HG03432 (cell line): ENCODE measurements at regions not wholly inside any gene's neighbourhood (a gene's known extent, or its start where the extent isn't known, plus 50 kb on each side); places are given as distances from the start of the nearest gene placed in this dataset.
"Not testable (repeated sequence)": the region's sequence is repeated elsewhere in the genome, so short reads cannot be mapped to it uniquely, and the experiment has no call there.

Experiments used
- ATAC-seq: cut with Tn5 transposase; IDR thresholded peaks from one replicate; pipeline ENCODE4 v1.9.1; 2021; ENCODE audit warnings: mild to moderate bottlenecking, moderate library complexity; ENCODE audit not compliant: unreplicated experiment

DNA sequence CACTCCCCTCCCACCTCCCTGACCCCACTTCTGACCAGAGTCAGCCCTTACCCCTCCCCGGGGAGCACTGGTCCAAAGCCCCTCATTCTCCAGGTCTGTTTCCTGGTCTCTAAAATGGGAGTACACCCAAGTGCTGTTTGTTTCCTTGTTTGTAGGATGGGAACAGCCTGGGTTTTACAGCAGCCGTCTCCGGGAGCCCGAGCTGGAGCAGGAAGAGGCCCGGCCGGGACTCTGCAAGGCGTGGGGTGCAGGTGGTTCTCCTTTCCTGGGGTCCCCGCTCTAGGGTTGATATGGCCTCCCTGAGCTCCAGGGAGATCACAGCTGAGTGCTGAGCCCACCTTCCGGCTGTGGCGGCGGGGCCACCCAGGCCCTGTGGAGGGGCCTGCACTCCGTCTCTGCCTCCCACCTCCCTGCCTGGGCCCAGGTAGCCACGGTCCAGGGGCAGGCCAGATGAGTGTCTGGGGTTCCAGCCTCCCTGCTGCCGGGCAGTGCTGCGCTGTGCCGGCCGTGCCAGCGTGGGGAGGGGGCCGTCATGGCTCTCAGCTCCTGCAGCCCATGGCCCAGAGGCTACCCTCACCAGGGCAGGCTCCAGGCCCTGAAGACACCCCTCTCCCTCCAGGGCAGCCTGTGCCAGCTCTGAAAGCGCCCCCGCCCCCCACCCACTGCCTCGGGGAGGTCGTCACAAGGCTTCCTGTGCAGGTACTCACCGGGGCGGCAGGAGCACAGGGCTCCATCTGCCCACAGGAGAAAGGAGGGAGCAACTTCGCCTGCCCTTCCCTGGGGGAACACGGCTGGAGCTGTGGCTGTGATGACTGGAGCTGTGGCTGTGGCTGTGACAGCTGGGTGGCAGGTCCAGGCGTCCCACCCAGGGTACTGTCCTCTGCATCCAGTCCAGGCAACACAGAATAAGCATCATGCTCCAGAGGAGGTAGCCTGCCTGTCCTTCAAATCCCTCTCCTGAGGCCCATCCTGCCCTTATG lies 98.8 kb downstream of the ADRA2C start:
- no peak for ATAC-seq

DNA sequence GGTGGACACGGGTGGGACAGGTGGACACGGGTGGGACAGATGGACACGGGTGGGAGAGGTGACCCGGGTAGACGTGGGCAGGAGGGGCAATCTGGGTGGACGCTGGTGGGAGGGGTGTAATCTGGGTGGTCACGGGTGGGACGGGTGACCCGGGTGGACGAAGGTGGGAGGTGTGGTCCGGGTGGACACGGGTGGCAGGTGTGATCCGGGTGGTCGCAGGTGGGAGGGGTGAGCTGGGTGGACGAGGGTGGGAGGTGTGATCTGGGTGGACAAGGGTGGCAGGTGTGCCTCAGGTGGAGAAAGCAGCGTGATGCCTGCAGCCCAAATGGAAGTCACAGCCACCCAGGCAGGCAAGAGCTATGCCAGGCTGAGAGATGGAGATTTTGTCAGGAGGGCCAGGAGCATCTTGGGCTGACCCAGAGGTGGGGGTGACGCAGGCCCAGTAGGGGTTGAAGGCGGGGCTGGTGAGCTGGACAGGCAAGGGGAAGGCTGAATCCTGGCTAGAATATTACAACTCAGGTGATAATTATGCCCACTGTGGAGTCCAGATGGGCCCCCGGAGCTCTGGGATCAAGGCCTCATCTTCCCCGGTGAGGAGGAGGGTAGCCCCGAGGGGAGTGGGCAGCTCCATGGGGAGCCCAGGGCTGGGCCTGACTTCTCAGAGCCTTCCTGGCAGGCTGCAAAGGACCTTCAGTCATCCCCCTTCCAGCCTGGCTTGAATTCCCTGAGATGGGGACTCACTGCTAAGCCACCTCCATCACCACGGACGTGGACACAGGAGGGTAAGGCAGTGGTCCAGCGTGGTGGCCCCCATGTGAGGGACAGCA lies 100.0 kb downstream of the ADRA2C start:
- ATAC-seq, result no peak

DNA sequence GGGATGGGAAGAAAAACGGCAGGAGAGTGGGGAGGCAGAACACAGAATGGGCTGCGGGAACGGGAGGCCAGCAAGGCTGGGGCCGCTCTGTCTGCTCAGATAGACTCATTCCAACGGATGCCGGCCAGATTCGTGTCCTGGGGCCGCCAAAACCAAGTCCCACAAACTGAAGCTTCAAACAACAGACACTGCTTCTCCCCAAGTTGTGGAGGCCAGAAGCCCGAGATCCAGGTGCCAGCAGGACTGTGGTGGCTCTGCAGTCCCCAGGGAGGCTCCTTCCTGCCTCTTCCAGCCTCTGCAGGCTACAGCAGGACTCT lies 100.6 kb downstream of the ADRA2C start:
- no peak for ATAC-seq

DNA sequence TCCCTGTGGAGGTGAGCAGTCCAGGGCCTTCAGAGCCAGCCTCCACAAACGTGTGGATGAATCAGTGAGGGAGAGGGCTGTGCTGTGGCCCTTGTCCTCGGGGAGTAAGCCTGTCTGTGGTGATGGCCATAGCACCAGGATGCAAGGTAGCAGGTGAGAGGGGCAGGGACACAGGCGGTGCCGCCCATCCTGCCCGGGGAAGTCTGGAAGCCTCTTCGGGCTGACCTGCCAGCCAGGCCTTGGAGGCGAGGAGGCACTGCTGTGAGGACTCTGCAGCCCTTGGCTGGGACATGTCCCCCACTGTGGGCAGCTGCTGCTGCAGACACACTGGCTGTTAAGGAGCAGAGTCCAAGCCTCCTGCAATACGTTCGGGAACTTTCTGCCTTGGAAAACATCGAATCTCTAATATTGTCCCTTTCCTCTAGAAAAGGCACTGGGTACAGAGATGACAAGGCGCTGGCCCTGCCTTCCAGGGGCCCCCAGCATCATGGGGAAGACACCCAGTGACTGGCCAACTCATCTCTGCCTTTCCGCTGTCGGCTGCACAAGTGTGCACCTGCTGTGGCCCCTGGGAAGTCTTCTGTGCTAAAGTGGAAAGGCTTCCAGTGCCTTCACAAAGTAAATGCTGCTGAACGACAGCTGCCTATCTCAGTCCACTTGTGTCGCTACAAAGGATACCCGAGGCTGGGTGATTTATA lies 101.4 kb downstream of the ADRA2C start:
- no peak for ATAC-seq

DNA sequence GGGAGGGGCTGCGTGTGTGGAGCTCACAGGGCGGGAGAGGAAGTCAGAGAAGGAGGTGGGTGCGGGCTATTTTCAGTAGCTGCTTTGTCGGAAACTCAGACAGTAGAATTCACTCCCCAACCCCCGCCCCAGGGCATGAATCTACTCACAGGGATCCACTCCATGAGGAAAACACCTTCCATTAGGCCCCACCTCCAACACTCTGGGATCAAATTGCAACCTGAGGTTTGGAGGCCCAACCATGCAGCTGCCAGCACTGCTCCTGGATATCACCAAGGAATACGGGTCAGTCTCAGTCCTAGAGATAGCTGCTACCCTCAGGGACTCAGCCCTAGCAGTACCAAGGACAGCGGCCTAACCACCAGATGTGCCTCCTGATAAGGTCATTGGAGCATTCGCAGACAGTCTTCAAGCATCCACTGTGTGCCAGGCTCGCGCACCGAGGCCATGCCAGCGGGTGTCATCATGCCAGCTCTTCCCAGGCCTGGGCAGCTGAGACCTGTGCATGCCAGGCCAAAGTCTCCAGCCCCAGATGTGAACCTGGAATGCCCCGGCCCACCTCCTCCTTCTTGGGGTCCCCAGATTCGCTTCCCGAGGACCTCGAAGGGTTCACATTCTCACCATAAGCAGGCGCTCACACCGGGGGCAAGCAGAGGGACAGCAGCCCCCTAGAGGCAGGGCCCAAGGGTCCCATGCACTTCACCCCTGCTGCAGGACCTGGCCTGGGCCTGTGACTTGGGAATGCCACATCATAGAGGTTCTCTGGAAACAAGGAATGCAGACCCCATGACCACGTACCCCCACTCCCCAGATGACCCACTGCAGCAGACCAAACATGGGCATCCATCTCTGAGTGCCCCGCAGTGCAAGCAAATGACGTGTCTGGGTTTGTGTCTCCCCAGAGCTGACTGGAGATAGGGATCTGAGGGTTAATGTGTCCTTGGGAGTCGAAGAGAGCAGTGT lies 102.3 kb downstream of the ADRA2C start:
- no peak for ATAC-seq

DNA sequence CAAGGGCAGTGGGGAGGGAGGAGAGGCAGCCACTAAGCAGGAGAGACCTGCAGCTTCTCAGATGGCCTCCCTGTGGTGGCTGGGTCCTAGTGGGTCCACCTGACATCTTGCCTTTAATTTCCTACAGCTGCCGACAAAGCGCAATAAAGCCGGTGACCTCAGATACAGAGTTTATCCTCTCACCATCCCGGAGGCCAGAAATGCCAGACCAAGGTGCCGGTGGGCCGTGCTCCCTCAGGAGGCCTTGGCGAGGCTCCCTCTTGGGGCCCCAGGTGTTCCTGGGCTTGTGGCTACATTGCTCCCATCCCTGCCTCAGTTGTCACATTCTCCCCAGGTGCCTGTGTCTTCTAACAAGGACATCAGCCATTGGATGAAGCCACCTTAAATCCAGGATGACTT lies 103.0 kb downstream of the ADRA2C start:
- no peak for ATAC-seq

DNA sequence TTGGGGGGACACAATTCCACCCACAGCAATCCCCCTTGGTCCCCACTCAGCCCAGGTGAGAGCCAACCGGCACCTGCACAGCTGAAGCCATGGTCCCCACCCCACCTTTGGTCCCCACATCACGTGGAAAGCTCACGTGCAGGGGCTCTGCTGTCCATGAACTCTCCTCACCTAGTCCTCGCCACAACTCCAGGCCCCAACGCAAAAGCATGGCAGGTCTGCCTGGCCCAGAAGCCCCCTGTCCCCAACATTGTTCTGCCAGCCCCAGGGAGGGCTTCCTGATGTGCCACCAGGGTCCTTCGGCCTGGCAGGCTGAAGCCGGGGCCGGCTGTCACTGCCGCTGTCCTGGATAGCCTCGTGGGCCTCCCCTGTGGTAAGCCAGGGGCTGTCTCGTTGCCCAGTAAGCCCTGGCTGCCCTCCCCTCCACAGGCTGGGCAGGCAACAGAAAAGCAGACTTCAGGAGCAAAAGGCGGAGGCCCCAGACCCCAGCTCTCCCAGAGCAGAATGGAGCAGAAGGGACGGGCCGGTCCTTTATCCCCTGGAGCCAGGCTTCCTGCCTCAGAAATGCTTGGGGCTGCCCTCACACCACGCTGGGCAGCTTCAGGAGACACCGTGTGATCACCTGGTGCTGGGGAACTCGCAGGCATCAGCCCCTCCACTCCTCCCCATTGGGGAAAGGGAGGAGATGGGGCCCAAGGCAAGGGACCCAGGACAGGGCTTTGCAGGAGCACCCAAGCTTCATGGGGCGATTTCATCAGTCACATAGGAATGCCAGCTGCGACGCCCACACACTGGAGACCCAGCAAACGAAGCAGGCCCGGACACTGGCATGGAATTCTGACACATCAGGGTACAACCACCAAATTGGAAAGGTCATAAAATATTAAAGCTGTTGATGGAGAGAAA lies 103.7 kb downstream of the ADRA2C start:
- no peak for ATAC-seq

DNA sequence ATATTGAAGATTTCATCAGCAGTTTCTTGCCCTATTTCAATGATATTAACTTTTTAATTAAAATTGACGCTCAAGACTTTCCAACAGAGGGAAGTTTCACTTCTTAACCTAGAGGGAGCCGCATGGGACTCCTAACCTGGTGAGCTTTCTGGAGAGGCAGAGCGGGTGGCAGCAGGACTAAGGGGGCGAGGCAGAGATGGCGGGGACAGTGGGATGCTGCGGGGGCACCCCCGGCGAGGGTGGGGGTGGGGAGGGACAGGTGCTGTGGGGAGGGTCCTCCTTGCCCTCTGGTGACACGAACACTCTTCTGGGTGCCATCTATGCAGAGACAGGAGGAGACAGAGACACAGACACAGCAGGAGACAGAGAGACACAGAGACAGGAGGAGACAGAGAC lies 104.4 kb downstream of the ADRA2C start:
- no peak for ATAC-seq

DNA sequence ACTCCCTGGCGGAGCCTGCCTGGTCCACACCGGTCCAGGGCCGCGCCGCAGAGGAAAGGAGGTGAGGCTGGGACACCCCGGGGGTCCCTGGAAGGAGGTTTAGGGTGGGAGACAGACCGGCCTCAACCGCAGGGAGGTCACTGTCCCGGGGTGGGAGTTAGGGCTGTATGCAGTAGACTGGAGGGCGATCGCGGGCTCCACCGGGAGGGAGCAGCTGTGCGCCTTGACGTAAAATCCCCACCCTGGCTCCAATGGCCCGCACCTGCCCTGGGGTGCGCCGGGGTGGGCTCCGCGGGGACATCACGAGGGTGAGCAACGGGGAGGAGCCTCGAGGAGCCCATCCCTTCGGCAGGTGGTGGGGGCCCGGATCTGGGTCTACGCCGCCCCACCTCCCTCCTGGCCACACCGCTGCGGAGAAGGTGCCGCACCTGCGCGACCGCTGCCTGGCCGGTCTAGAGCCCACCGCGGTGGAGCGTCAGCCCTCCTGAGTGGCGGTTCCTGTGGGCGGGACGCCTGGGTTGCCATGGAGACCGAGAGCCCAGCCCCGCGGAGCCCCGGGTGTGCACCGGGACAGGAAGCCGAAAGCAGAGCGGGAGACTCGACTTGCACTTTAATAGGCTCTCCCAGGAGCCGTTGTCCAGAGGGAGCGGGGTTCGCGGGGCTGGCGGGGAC lies 105.1 kb downstream of the ADRA2C start:
- ATAC-seq, result no peak

DNA sequence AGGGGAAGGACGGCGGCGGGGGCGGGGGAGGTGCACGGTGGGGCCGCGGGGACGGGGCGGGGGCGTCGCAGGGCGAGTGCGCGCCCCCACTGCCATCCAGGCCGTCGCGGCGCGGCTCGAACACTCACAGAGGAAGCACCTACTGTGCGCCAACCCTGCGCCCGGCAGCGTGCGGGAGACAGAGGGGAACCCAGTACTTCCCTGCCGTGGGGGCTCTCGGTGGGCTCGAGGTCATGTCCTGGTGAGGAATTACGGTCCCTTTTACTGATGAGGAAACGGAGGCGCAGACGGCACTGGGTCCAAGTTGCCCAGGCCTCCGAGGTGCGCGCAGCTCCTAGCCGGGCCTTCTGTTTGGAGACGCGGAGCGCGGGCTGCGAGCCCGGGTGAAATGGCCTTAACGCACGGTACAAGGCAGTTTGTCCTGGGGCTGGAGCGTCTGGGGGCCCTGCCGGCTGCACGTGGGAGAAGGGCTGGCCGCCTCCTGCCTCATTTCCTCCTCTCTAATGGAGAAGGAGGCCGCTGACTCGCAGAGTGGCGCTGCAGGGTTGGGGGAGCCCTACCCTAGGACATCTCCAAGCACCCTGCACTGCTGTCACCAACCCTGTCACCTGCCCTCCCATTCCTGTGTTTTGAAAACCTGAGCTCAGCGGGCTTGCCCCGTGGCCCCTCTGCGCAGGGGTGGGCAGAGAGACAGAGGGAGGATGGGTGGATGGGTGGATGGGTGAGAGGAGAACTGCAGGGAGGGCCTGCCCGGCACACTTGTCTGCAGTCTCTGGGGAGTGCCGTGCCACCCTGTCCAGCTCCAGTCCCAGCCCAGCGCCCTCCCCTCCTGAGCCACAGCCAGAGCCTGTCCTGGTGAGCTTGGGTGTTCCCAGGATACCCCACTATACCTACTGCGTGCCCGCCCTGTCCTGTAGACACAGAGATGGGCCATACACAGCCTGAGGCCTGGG lies 106.0 kb downstream of the ADRA2C start:
- no peak for ATAC-seq

DNA sequence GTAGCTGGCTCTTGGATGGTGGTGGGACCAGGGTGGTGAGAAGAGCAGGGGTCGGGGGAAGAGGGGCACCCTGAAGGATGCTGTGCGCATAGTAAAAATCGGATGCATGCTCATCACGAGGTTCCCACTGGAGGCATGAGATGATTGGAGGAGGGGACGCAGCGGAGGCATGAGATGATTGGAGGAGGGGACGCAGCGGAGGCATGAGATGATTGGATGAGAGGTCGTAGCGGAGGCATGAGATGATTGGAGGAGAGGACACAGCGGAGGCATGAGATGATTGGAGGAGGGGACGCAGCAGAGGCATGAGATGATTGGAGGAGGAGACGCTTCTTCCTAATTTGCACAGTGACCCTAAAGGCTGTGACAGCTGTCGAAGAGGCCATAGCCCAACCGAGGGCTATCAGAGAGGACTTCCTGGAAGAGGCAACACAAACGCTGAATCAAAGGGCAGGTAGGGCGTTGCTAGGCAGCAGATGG lies 106.7 kb downstream of the ADRA2C start:
- no peak for ATAC-seq

DNA sequence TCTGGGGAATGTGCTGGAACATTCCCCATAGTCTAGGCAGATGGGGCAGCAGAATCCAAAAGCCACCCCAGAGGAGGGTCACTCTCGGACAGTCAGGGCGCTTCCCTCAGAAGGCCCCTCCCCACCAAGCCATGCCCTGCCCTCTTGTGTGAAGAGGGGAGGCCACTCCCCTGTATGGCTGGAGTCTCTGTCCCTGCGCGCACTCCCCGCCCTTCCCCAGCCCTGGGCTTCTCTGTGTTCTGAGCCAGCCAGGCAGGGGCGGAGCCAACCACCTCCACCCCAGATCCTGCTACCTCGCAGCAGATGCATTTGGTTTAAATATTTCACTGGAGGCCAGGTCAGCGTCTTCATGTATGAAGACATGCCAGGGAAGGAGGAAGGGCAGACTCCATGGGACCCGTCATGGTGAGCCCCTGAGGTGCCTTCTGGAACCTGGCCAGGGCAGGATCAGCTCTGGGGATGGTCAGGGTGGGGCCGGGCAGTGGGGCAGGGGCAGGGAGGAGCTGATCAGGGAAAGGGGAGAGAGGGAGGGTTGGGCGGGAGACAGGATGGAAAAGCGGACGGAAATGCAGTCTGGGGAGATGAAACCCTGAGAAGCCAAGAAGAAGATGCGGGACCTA lies 107.3 kb downstream of the ADRA2C start:
- no peak for ATAC-seq

DNA sequence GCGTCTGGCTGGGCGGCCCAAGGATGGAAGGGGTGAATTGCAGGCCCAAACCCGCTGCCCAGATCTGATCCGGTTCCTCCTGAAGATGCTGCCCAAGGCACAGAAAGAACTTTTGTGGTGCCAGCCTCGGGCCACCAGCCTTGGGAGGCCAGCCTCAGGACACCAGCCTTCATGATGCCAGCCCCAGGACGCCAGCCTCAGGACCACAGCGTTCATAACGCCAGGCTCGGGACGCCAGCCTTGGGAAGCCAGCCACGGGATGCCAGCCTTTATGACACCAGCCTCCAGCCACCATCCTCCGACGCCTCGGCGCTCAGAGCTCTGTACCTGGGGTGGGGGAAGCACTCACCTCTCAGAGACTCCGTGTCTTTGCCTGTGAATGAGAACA lies 107.8 kb downstream of the ADRA2C start:
- no peak for ATAC-seq

DNA sequence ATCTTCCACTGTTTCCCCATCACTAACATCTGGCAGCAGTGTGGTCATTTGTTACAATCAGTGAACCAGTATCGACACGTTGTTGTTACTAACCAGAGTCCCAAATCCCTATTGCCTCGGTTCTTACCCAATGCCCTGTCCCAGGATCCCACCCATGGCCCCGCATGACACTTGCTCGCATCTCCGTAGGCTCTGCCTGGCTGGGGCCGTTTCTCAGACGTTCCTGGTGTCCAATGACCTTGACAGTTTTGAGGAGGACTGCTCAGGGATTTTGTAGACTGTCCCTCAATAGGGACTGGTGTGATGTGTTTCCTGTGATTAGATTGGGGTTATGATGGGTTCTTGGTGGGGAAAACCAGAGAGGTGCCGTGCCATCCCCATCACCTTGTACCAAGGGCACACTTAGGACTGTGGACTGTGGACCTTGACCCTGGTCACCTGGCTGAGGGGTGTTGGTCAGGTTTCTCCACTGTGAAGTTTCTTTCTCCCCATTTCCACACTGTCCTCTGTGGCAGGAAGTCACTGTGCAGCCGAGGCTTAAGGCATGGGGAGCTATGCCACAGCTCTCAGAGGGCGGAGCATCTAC lies 108.4 kb downstream of the ADRA2C start:
- ATAC-seq, result no peak

DNA sequence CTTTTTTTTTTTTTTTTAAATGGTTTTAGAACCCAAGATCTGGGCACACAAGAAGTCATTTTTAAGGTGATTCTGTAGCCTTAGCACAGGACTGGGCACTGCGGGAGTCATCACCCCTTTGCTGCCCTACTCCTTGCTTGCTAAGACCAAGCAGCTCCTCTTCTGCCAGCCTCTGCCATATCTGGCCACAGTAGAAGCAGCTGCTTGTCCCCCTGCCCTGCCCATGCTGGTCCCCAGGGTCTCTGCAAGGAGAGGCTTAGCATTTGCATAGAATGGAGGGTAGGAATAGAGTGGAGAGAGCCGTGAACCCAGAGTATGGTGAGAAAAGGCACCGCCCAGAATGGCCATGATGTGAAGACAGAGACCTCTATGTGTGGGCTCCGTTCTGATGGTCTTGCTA lies 109.3 kb downstream of the ADRA2C start:
- no peak for ATAC-seq

DNA sequence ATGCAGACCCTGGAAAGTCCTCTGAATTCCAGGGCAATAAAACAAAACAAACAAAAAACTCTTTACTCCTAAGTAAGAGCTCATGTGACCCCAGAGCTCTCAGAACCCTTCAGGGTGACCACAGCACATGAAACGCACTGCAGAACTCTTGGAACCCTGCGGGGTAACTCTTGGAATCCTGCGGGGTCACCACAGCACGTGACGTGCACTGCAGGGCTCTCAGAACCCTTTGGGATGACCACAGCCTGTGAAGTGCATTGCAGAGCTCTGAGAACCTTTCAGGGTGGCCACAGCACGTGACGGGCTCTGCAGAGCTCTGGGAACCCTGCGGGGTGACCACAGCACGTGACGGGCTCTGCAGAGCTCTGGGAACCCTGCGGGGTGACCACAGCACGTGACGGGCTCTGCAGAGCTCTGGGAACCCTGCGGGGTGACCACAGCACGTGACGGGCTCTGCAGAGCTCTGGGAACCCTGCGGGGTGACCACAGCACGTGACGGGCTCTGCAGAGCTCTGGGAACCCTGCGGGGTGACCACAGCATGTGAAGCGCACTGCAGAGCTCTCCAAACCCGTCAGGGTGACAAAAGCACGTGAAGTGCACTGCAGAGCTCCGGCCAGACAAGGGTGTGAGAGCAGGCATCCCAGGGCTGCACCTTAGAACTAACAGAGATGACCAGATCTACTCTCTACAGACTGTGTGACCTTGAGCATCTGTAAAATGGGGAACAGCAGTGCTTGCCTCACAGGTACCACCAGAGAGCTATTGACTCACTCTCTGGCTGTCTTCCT lies 110.1 kb downstream of the ADRA2C start:
- ATAC-seq, result not testable (repeated sequence)
